Keratinocyte (primary cell): ENCODE measurements at regions not wholly inside any gene's neighbourhood (a gene's known extent, or its start where the extent isn't known, plus 50 kb on each side); places are given as distances from the start of the nearest gene placed in this dataset.

Experiments
- DNase-seq: peaks from one replicate; pipeline ENCODE4 v3.0.0-alpha.2; 2011; ENCODE audit warnings: low read depth, missing footprints, low spot score
- FAIRE-seq: peaks from 2 replicates; lab custom pipeline; 2011; peaks lifted over from hg19 to GRCh38; lab: Jason Lieb, UNC
- H2AFZ ChIP-seq: 2 replicates; pipeline ENCODE4 v1.6.0; 2012; ENCODE audit warnings: low read length, control low read depth, inconsistent platforms; ENCODE audit not compliant: control insufficient read depth
- H3K27ac ChIP-seq: 2 replicates; pipeline ENCODE4 v1.5.1; 2011; ENCODE audit warnings: low read length; ENCODE audit not compliant: control insufficient read depth, insufficient read depth
- H3K27me3 ChIP-seq: 3 replicates; pipeline ENCODE4 v1.6.0; 2011; ENCODE audit warnings: low read length; ENCODE audit not compliant: control insufficient read depth, insufficient read depth; ENCODE audit errors: extremely low read depth
- H3K36me3 ChIP-seq, 2 experiments: 2 replicates in 1 of 2; 3 replicates in 1 of 2; pipeline ENCODE4 v1.5.1; 2011; ENCODE audit warnings: low read length in 2 of 2, mild to moderate bottlenecking in 1 of 2; ENCODE audit not compliant: control insufficient read depth in 2 of 2, insufficient read depth in 2 of 2; ENCODE audit errors: extremely low read depth in 1 of 2
- H3K4me1 ChIP-seq: 3 replicates; pipeline ENCODE4 v1.5.1; 2011; ENCODE audit warnings: low read length; ENCODE audit not compliant: control insufficient read depth, insufficient read depth; ENCODE audit errors: extremely low read depth
- H3K4me2 ChIP-seq: 3 replicates; pipeline ENCODE4 v1.6.0; 2011; ENCODE audit warnings: low read depth, low read length; ENCODE audit not compliant: control insufficient read depth, insufficient read depth; ENCODE audit errors: extremely low read depth
- H3K4me3 ChIP-seq, 3 experiments: fragments of 200-600 bp in 1 of 3; sonication (generic) in 1 of 3; 2 replicates in 2 of 3; 3 replicates in 1 of 3; pipeline ENCODE4 v1.5.1; 2011 to 2016; ENCODE audit warnings: low read length in 3 of 3, mild to moderate bottlenecking in 3 of 3, control low read depth in 2 of 3, inconsistent platforms in 1 of 3, low read depth in 1 of 3, mixed read lengths in 1 of 3, mixed run types in 1 of 3, moderate library complexity in 1 of 3; ENCODE audit not compliant: control insufficient read depth in 2 of 3, insufficient read depth in 2 of 3; ENCODE audit errors: extremely low read depth in 1 of 3
- H3K79me2 ChIP-seq: 2 replicates; pipeline ENCODE4 v1.6.0; 2012; ENCODE audit warnings: low read length; ENCODE audit not compliant: control insufficient read depth, insufficient read depth
- H3K9ac ChIP-seq: 3 replicates; pipeline ENCODE4 v1.6.0; 2011; ENCODE audit warnings: low read length; ENCODE audit not compliant: control insufficient read depth, insufficient read depth; ENCODE audit errors: extremely low read depth
- H3K9me1 ChIP-seq: 3 replicates; pipeline ENCODE4 v1.6.0; 2011; ENCODE audit warnings: low read length; ENCODE audit not compliant: control insufficient read depth, insufficient read depth; ENCODE audit errors: extremely low read depth
- H3K9me3 ChIP-seq: 2 replicates; pipeline ENCODE4 v1.5.1; 2012; ENCODE audit warnings: low read depth, low read length; ENCODE audit not compliant: control insufficient read depth
- H4K20me1 ChIP-seq: 3 replicates; pipeline ENCODE4 v1.6.0; 2011; ENCODE audit warnings: low read length; ENCODE audit not compliant: control insufficient read depth, insufficient read depth; ENCODE audit errors: extremely low read depth
- CTCF ChIP-seq, 3 experiments: IDR thresholded peaks in 1 of 3; conservative IDR thresholded peaks in 1 of 3; optimal IDR thresholded peaks in 1 of 3; 2 replicates in 2 of 3; 3 replicates in 1 of 3; pipeline versions ENCODE3 to v1.5.1; 2011; ENCODE audit warnings: low read length in 3 of 3, mild to moderate bottlenecking in 3 of 3, moderate library complexity in 2 of 3, control low read depth in 1 of 3, inconsistent platforms in 1 of 3; ENCODE audit not compliant: insufficient read depth in 2 of 3; ENCODE audit errors: extremely low read depth in 1 of 3
- EZH2 ChIP-seq: IDR thresholded peaks from one replicate; pipeline ENCODE4 v1.6.1; 2012; ENCODE audit warnings: inconsistent platforms, mild to moderate bottlenecking, low read length, moderate library complexity
- dilution Hi-C: fragments of 300-500 bp; cut with MboI; formaldehyde crosslinking; loops from one replicate; pipeline ENCODE4 v1.7.0; 2020; ENCODE audit warnings: low sequenced_read_pairs; ENCODE audit not compliant: extremely low pct_ligation_motif_present

- DNase-seq (no peak), FAIRE-seq (no peak)
- H3K9me1 ChIP-seq, result no peaks in the 10 kb centered on the region
- TF ChIP-seq EZH2 (no peak), CTCF (optimal IDR thresholded peaks at IDR 0.05 in 1 of 3, IDR thresholded peaks at IDR 0.05 in 1 of 3, conservative IDR thresholded peaks at IDR 0.05 in 1 of 3; ENCODE audit: extremely low read depth in 1 of 3, insufficient read depth in 2 of 3, low read length in 3 of 3) (no peak)
- H3K9ac ChIP-seq, result no peak overlapping the region
- H4K20me1 ChIP-seq, result no peaks in the 10 kb centered on the region
- H3K27me3 ChIP-seq, result no peaks in the 10 kb centered on the region
- no peaks in the 10 kb centered on the region for H3K36me3 ChIP-seq
- H3K4me3 ChIP-seq, result no peak overlapping the region
- no peaks in the 10 kb centered on the region for H3K4me1 ChIP-seq
- H3K27ac ChIP-seq, result no peak overlapping the region
- no peak overlapping the region for H3K4me2 ChIP-seq
- dilution Hi-C loops, result no loop called here
- no peaks in the 10 kb centered on the region for H3K79me2 ChIP-seq
- no peak overlapping the region for H2AFZ ChIP-seq
- H3K9me3 ChIP-seq, result peaks cover 2% of the 10 kb centered on the region
Measured at GRCh38 chr13:103958691-103959090, 892.5 kb upstream of the SLC10A2 start.

GRCh38 chr13:103957939-103958338 lies 891.7 kb upstream of the SLC10A2 start:
- Histone ChIP-seq H3K4me3 (no peak overlapping the region), H3K9me3 (peaks cover 2% of the 10 kb centered on the region), H3K27me3 (no peaks in the 10 kb centered on the region), H3K4me1 (no peaks in the 10 kb centered on the region), H3K27ac (no peak overlapping the region), H3K9ac (no peak overlapping the region), H3K4me2 (no peak overlapping the region), H2AFZ (no peak overlapping the region), H4K20me1 (no peaks in the 10 kb centered on the region), H3K79me2 (no peaks in the 10 kb centered on the region), H3K36me3 (no peaks in the 10 kb centered on the region), H3K9me1 (no peaks in the 10 kb centered on the region)
- no peak for FAIRE-seq
- TF ChIP-seq CTCF (optimal IDR thresholded peaks at IDR 0.05 in 1 of 3, IDR thresholded peaks at IDR 0.05 in 1 of 3, conservative IDR thresholded peaks at IDR 0.05 in 1 of 3; ENCODE audit: extremely low read depth in 1 of 3, insufficient read depth in 2 of 3, low read length in 3 of 3) (no peak), EZH2 (no peak)
- dilution Hi-C loops, result no loop called here
- DNase-seq, result no peak
